ENCODE measurements at regions not wholly inside any gene's neighbourhood (a gene's known extent, or its start where the extent isn't known, plus 50 kb on each side); places are given as distances from the start of the nearest gene placed in this dataset.

GRCh38 chr6:18605841-18606240, 218.7 kb downstream of the RNF144B start:
- no peak for TF ChIP-seq CTCF (IDR thresholded peaks at IDR 0.05)
- no peak for TF ChIP-seq POLR2A (IDR thresholded peaks at IDR 0.05)
- TF ChIP-seq EP300 (IDR thresholded peaks at IDR 0.05): no peak
- TF ChIP-seq POLR2AphosphoS5 (IDR thresholded peaks at IDR 0.05): no peak

Measured in sigmoid colon (tissue), 4 donors.